Gastrocnemius medialis (tissue), 4 donors: ENCODE measurements at regions not wholly inside any gene's neighbourhood (a gene's known extent, or its start where the extent isn't known, plus 50 kb on each side); places are given as distances from the start of the nearest gene placed in this dataset.
"Not testable (repeated sequence)": the region's sequence is repeated elsewhere in the genome, so short reads cannot be mapped to it uniquely, and the experiment has no call there.

ENCODE experiments used
- ATAC-seq, 2 donors: fragments of 150-250 bp; one replicate each; pipeline ENCODE4 v1.9.1; 2016
- DNase-seq, 2 donors: peaks; one replicate each; pipeline ENCODE4 v3.0.0-alpha.2; 2019
- H3K27ac ChIP-seq, 4 donors: fragments of 200-600 bp; sonication (generic); 1 replicate in 1 of 4; 2 replicates in 3 of 4; pipeline ENCODE4 v1.5.1; 2016 to 2018; ENCODE audit warnings: mild to moderate bottlenecking in 2 of 4, moderate library complexity in 1 of 4
- H3K27me3 ChIP-seq, 3 donors: fragments of 200-600 bp; sonication (generic) in 2 of 3; 1 replicate in 1 of 3; 2 replicates in 2 of 3; pipeline versions ENCODE4 v1.5.1 to v1.6.0; 2016 to 2019; ENCODE audit warnings: mild to moderate bottlenecking in 1 of 3, moderate library complexity in 1 of 3
- H3K36me3 ChIP-seq, 2 donors: fragments of 200-600 bp; sonication (generic) in 1 of 2; one replicate each; pipeline ENCODE4 v1.5.1; 2017 to 2018
- H3K4me1 ChIP-seq, 2 donors: fragments of 200-600 bp; sonication (generic) in 1 of 2; one replicate each; pipeline ENCODE4 v1.5.1; 2016 to 2017; ENCODE audit warnings: mild to moderate bottlenecking in 2 of 2
- H3K4me3 ChIP-seq, 4 donors: fragments of 200-600 bp; sonication (generic) in 3 of 4; 1 replicate in 1 of 4; 2 replicates in 3 of 4; pipeline ENCODE4 v1.5.1; 2016 to 2019; ENCODE audit warnings: mild to moderate bottlenecking in 2 of 4
- H3K9me3 ChIP-seq, 3 donors: fragments of 200-600 bp; sonication (generic) in 2 of 3; 1 replicate in 1 of 3; 2 replicates in 2 of 3; pipeline ENCODE4 v1.5.1; 2016 to 2019
- CTCF ChIP-seq, 5 experiments: fragments of 450-650 bp in 3 of 5; fragments of 200-600 bp in 2 of 5; sonication (generic) in 2 of 5; IDR thresholded peaks in 4 of 5; conservative IDR thresholded peaks in 1 of 5; 1 replicate in 4 of 5; 2 replicates in 1 of 5; pipeline ENCODE4 v1.5.1; 2016 to 2019; ENCODE audit warnings: antibody characterized with exemption in 5 of 5, mild to moderate bottlenecking in 3 of 5, moderate library complexity in 3 of 5
- POLR2A ChIP-seq, 2 donors: fragments of 450-650 bp; IDR thresholded peaks; one replicate each; pipeline ENCODE4 v1.6.1; 2017; ENCODE audit warnings: antibody characterized with exemption in 2 of 2, mild to moderate bottlenecking in 2 of 2, moderate library complexity in 2 of 2
- in situ Hi-C, 4 donors: fragments of 200-750 bp; cut with MboI; loops; one replicate each; pipeline versions ENCODE4 v1.15.0 to v1.8.0; 2017; ENCODE audit warnings: low sequenced_read_pairs in 4 of 4
- intact Hi-C: fragments of 100-400 bp; cut with DNase I; formaldehyde crosslinking; loops from one replicate; pipeline ENCODE4 v1.15.1; 2023; ENCODE audit warnings: low total_unique reads

GRCh38 chr6:144372116-144372515 lies 87.0 kb downstream of the UTRN start:
- DNase-seq, result no peak
- peaks cover 2 to 18% of the 10 kb centered on the region in 2 donors for H3K4me1 ChIP-seq
- no peaks in the 10 kb centered on the region for H3K36me3 ChIP-seq
- intact Hi-C loops (no loop called here), in situ Hi-C loops (no loop called here)
- no peak for ATAC-seq
- H3K27me3 ChIP-seq, result no peaks in the 10 kb centered on the region
- TF ChIP-seq CTCF (IDR thresholded peaks at IDR 0.05 in 4 of 5, conservative IDR thresholded peaks at IDR 0.05 in 1 of 5), result no peak
- TF ChIP-seq POLR2A (IDR thresholded peaks at IDR 0.05), result no peak
- no peak overlapping the region for H3K4me3 ChIP-seq
- H3K27ac ChIP-seq, result no peak overlapping the region
- H3K9me3 ChIP-seq, result no peaks in the 10 kb centered on the region

GRCh38 chr6:144372611-144373594 lies 87.8 kb downstream of the UTRN start:
- in situ Hi-C loops, result no loop called here
- Histone ChIP-seq H3K36me3 (no peaks in the 10 kb centered on the region), H3K27me3 (no peaks in the 10 kb centered on the region), H3K4me1 (peaks cover 10 to 26% of the 10 kb centered on the region in 2 donors), H3K27ac (no peak overlapping the region), H3K4me3 (no peak overlapping the region), H3K9me3 (no peaks in the 10 kb centered on the region)
- TF ChIP-seq POLR2A (IDR thresholded peaks at IDR 0.05) (no peak), CTCF (IDR thresholded peaks at IDR 0.05 in 4 of 5, conservative IDR thresholded peaks at IDR 0.05 in 1 of 5) (no peak)
- ATAC-seq (no peak), DNase-seq (no peak)
- intact Hi-C loops, result no loop called here

- H3K4me1 ChIP-seq, result peaks cover 16 to 40% of the 10 kb centered on the region in 2 donors
- in situ Hi-C loops, result not testable (repeated sequence)
Measured at GRCh38 chr6:144374525-144374924, 89.4 kb downstream of the UTRN start.

GRCh38 chr6:144377586-144378210 lies 92.6 kb downstream of the UTRN start:
- Histone ChIP-seq H3K36me3 (no peaks in the 10 kb centered on the region), H3K4me1 (peaks cover 16 to 44% of the 10 kb centered on the region in 2 donors)

More at GRCh38 chr6:144374525-144374924, 89.4 kb downstream of the UTRN start:
- H3K4me3 ChIP-seq, intact Hi-C loops, H3K27ac ChIP-seq, H3K9me3 ChIP-seq, H3K36me3 ChIP-seq, DNase-seq, ATAC-seq, H3K27me3 ChIP-seq: not testable (repeated sequence)

More at GRCh38 chr6:144377586-144378210, 92.6 kb downstream of the UTRN start:
- intact Hi-C loops, result no loop called here
- DNase-seq (no peak), ATAC-seq (peak; percentile 65)
- TF ChIP-seq POLR2A (IDR thresholded peaks at IDR 0.05), result no peak
- no peak for TF ChIP-seq CTCF (IDR thresholded peaks at IDR 0.05 in 4 of 5, conservative IDR thresholded peaks at IDR 0.05 in 1 of 5)
- peak overlapping the region in 1 of 4 donors; percentile 19 for H3K4me3 ChIP-seq
- peak overlapping the region in 3 of 4 donors; percentile 8 to 18 (median 9) for H3K27ac ChIP-seq
- H3K9me3 ChIP-seq, result no peaks in the 10 kb centered on the region
- no peaks in the 10 kb centered on the region for H3K27me3 ChIP-seq
- in situ Hi-C loops, result no loop called here
